ENCODE measurements at regions not wholly inside any gene's neighbourhood (a gene's known extent, or its start where the extent isn't known, plus 50 kb on each side); places are given as distances from the start of the nearest gene placed in this dataset.
"Not testable (repeated sequence)": the region's sequence is repeated elsewhere in the genome, so short reads cannot be mapped to it uniquely, and the experiment has no call there.

DNA sequence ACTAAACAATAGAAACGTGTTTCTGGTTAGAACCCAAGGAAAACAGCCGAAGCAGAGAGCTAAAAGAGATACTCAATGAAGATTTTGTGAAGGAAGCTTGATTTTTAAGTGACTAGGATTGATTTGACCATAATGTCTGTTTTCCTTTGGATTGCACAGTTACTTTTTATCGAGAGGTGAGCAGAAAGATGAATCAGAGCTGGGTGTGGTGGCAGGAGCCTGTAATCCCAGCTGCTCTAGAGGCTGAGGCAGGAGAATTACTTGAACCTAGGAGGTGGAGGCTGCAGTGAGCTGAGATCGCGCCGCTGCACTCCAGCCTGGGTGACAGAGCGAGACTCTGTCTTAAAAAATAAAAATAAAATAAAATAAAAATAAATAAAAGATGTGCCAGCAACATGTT is 186.9 kb upstream of the HMHB1 start:
- H3K9me3 ChIP-seq (ENCODE audit: control insufficient read depth, insufficient read depth, low read length); H3K27me3 ChIP-seq (ENCODE audit: control insufficient read depth, insufficient read depth, low read length); H3K9ac ChIP-seq (ENCODE audit: low read depth, low read length); H3K27ac ChIP-seq (ENCODE audit: low read depth, low read length); H3K4me3 ChIP-seq (ENCODE audit: low read depth, low read length); H3K4me1 ChIP-seq (ENCODE audit: control insufficient read depth, insufficient read depth, low read length); H3K36me3 ChIP-seq (ENCODE audit: control insufficient read depth, insufficient read depth, low read length): not testable (repeated sequence)

- H3K36me3 ChIP-seq (ENCODE audit: control insufficient read depth, insufficient read depth, low read length) = no peaks in the 10 kb centered on the region
- no peak overlapping the region for H3K4me3 ChIP-seq (ENCODE audit: low read depth, low read length)
- H3K9me3 ChIP-seq (ENCODE audit: control insufficient read depth, insufficient read depth, low read length) = no peaks in the 10 kb centered on the region
- no peak overlapping the region for H3K27ac ChIP-seq (ENCODE audit: low read depth, low read length)
- peaks cover under 1% of the 10 kb centered on the region; the same call in 1 of the 2 replicates for H3K4me1 ChIP-seq (ENCODE audit: control insufficient read depth, insufficient read depth, low read length)
- H3K27me3 ChIP-seq (ENCODE audit: control insufficient read depth, insufficient read depth, low read length) = no peaks in the 10 kb centered on the region
- no peak overlapping the region for H3K9ac ChIP-seq (ENCODE audit: low read depth, low read length)
These were observed 187.5 kb upstream of the HMHB1 start for GRCh38 chr5:143624465-143624864.

- Histone ChIP-seq H3K27me3 (ENCODE audit: control insufficient read depth, insufficient read depth, low read length) (no peaks in the 10 kb centered on the region), H3K4me1 (ENCODE audit: control insufficient read depth, insufficient read depth, low read length) (no peaks in the 10 kb centered on the region)
These were observed 192.9 kb upstream of the HMHB1 start for GRCh38 chr5:143619040-143619439.

DNA sequence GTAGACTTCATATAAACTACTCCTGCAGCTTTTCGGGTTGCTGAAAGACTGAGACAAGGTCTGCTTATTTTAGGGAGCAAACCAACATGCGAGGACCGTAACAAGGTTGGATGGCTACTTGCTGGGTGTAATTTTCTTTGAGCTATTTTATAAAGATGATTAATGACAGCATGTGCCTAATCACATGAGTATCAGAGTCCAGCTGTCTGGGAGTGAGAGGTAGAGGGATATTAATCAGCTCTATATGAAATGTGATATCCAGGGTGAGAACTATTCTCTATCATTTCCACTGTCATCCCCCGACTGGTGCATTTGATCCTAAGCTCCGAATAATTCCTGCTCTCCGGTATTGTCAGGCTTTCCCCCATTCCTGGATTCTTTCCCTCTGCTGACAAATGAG is 193.8 kb upstream of the HMHB1 start:
- no peaks in the 10 kb centered on the region for H3K27me3 ChIP-seq (ENCODE audit: control insufficient read depth, insufficient read depth, low read length)
- H3K9me3 ChIP-seq (ENCODE audit: control insufficient read depth, insufficient read depth, low read length) = no peaks in the 10 kb centered on the region
- H3K9ac ChIP-seq (ENCODE audit: low read depth, low read length) = no peak overlapping the region
- no peak overlapping the region for H3K4me3 ChIP-seq (ENCODE audit: low read depth, low read length)
- H3K27ac ChIP-seq (ENCODE audit: low read depth, low read length) = no peak overlapping the region
- H3K4me1 ChIP-seq (ENCODE audit: control insufficient read depth, insufficient read depth, low read length) = no peaks in the 10 kb centered on the region
- no peaks in the 10 kb centered on the region for H3K36me3 ChIP-seq (ENCODE audit: control insufficient read depth, insufficient read depth, low read length)

More at GRCh38 chr5:143619040-143619439, 192.9 kb upstream of the HMHB1 start:
- H3K27ac ChIP-seq (ENCODE audit: low read depth, low read length) = no peak overlapping the region
- H3K4me3 ChIP-seq (ENCODE audit: low read depth, low read length) = no peak overlapping the region
- H3K9ac ChIP-seq (ENCODE audit: low read depth, low read length) = no peak overlapping the region
- no peaks in the 10 kb centered on the region for H3K36me3 ChIP-seq (ENCODE audit: control insufficient read depth, insufficient read depth, low read length)
- no peaks in the 10 kb centered on the region for H3K9me3 ChIP-seq (ENCODE audit: control insufficient read depth, insufficient read depth, low read length)

DNA sequence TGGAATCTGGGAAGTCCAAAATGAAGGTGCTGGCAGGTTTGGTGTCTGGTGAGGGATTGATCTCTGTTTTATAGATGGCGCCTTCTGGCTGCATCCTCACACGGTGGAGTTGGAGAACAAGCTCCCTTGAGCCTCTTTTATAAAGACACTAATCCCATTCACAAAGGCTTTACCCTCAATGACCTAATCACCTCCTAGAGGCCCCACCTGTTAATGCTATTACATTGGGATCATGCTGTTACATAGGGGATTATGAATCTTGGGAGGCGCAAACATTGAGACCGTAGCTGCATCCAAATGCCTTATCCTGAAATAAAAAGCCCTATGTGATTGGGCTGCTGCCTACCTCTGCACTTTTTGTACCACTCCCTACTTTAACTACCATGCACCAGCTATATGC is 197.1 kb upstream of the HMHB1 start:
- H3K9me3 ChIP-seq (ENCODE audit: control insufficient read depth, insufficient read depth, low read length) = no peaks in the 10 kb centered on the region
- no peak overlapping the region for H3K27ac ChIP-seq (ENCODE audit: low read depth, low read length)
- H3K36me3 ChIP-seq (ENCODE audit: control insufficient read depth, insufficient read depth, low read length) = no peaks in the 10 kb centered on the region
- H3K4me1 ChIP-seq (ENCODE audit: control insufficient read depth, insufficient read depth, low read length) = no peaks in the 10 kb centered on the region
- no peaks in the 10 kb centered on the region for H3K27me3 ChIP-seq (ENCODE audit: control insufficient read depth, insufficient read depth, low read length)
- no peak overlapping the region for H3K4me3 ChIP-seq (ENCODE audit: low read depth, low read length)
- H3K9ac ChIP-seq (ENCODE audit: low read depth, low read length) = no peak overlapping the region

GRCh38 chr5:143613329-143613728 is 198.6 kb upstream of the HMHB1 start:
- Histone ChIP-seq H3K27ac (ENCODE audit: low read depth, low read length) (no peak overlapping the region), H3K4me1 (ENCODE audit: control insufficient read depth, insufficient read depth, low read length) (no peaks in the 10 kb centered on the region), H3K9ac (ENCODE audit: low read depth, low read length) (no peak overlapping the region), H3K9me3 (ENCODE audit: control insufficient read depth, insufficient read depth, low read length) (no peaks in the 10 kb centered on the region), H3K4me3 (ENCODE audit: low read depth, low read length) (no peak overlapping the region), H3K36me3 (ENCODE audit: control insufficient read depth, insufficient read depth, low read length) (no peaks in the 10 kb centered on the region), H3K27me3 (ENCODE audit: control insufficient read depth, insufficient read depth, low read length) (no peaks in the 10 kb centered on the region)

- no peak overlapping the region for H3K4me3 ChIP-seq (ENCODE audit: low read depth, low read length)
- no peak overlapping the region for H3K27ac ChIP-seq (ENCODE audit: low read depth, low read length)
- H3K9ac ChIP-seq (ENCODE audit: low read depth, low read length) = no peak overlapping the region
- no peaks in the 10 kb centered on the region for H3K9me3 ChIP-seq (ENCODE audit: control insufficient read depth, insufficient read depth, low read length)
- H3K27me3 ChIP-seq (ENCODE audit: control insufficient read depth, insufficient read depth, low read length) = no peaks in the 10 kb centered on the region
- H3K4me1 ChIP-seq (ENCODE audit: control insufficient read depth, insufficient read depth, low read length) = no peaks in the 10 kb centered on the region
- no peaks in the 10 kb centered on the region for H3K36me3 ChIP-seq (ENCODE audit: control insufficient read depth, insufficient read depth, low read length)
These were observed 201.0 kb upstream of the HMHB1 start for GRCh38 chr5:143610946-143611345.

DNA sequence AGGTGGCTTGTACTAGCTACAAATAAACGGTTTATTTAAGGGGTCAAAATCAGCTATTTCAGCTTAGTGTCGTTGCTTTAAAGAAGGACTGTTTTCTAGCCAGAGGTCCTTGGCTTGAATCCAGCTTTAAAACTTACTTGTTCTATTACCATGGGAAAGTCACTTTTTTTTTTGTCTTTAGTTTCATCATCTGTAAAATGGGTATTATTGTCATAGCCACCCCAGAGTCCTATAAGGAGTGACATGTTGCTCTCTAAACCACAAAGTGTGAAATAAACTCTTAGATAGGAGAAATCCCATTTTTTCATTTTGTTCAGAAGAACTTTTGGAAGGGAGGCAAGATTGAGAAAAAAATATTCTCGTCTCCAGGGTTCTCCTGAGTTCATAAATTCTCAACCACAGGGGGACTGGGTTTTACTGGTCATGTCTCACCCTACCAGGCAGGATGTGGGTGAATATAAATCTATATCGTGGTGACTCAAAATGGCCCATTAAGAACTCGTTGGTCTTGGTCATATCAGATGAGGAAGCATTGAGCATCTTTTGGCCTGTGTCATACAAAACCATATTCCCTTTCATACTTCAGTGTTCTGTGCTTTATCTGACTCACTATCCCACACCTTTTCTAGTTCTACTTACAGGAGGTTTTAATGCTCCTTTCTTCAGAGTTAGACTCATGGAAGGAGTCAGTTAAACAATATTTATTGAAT is 202.7 kb upstream of the NR3C1 start:
- Histone ChIP-seq H3K4me1 (ENCODE audit: control insufficient read depth, insufficient read depth, low read length) (no peaks in the 10 kb centered on the region), H3K27me3 (ENCODE audit: control insufficient read depth, insufficient read depth, low read length) (no peaks in the 10 kb centered on the region), H3K4me3 (ENCODE audit: low read depth, low read length) (no peak overlapping the region), H3K27ac (ENCODE audit: low read depth, low read length) (no peak overlapping the region), H3K9ac (ENCODE audit: low read depth, low read length) (no peak overlapping the region), H3K9me3 (ENCODE audit: control insufficient read depth, insufficient read depth, low read length) (no peaks in the 10 kb centered on the region), H3K36me3 (ENCODE audit: control insufficient read depth, insufficient read depth, low read length) (no peaks in the 10 kb centered on the region)

GRCh38 chr5:143605403-143606005 is 202.0 kb upstream of the NR3C1 start:
- Histone ChIP-seq H3K27me3 (ENCODE audit: control insufficient read depth, insufficient read depth, low read length) (no peaks in the 10 kb centered on the region), H3K9me3 (ENCODE audit: control insufficient read depth, insufficient read depth, low read length) (no peaks in the 10 kb centered on the region), H3K9ac (ENCODE audit: low read depth, low read length) (no peak overlapping the region), H3K4me1 (ENCODE audit: control insufficient read depth, insufficient read depth, low read length) (no peaks in the 10 kb centered on the region), H3K27ac (ENCODE audit: low read depth, low read length) (no peak overlapping the region), H3K4me3 (ENCODE audit: low read depth, low read length) (no peak overlapping the region), H3K36me3 (ENCODE audit: control insufficient read depth, insufficient read depth, low read length) (no peaks in the 10 kb centered on the region)

DNA sequence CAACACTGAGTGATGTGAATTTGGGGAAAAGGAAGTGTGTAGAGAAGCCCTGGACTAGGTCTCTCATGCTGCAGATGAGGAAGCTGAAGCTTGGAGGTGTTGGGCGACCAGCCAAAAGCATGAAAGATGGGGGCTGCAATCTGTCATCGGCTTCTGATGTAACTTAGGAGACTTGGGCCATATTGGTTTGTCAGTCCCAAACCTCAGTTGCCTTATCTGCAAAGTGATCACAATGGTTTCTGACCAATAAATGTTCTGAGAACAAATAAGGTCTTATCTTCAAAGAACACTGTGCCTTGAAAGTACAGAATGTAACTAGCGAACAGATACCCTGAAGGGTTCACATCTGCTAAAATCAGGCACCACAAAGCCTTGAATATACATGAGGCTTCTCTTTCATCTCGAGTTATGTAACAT is 198.4 kb upstream of the NR3C1 start:
- Histone ChIP-seq H3K36me3 (ENCODE audit: control insufficient read depth, insufficient read depth, low read length) (no peaks in the 10 kb centered on the region), H3K27me3 (ENCODE audit: control insufficient read depth, insufficient read depth, low read length) (no peaks in the 10 kb centered on the region), H3K9ac (ENCODE audit: low read depth, low read length) (no peak overlapping the region), H3K4me1 (ENCODE audit: control insufficient read depth, insufficient read depth, low read length) (no peaks in the 10 kb centered on the region), H3K4me3 (ENCODE audit: low read depth, low read length) (no peak overlapping the region), H3K9me3 (ENCODE audit: control insufficient read depth, insufficient read depth, low read length) (no peaks in the 10 kb centered on the region), H3K27ac (ENCODE audit: low read depth, low read length) (no peak overlapping the region)

DNA sequence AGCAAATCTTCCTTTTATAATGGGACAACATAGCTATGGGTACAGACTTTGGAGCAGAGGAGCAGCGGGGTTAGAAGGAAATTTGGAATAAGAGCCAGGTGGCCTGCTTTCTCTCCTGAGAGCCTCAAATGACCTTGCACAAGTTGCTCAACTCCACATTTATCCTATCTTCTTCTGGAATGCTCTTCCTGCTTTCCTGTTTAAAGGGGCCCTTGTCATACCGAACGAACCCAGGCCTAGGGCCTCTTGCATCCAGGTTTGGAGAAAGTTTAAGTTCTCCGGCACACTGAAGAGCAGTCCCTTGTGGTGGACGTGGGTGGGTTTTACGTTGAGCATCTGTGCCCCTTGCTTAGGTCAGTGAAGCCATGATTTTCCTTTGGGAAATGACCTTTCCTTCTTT is 197.9 kb upstream of the NR3C1 start:
- Histone ChIP-seq H3K27ac (ENCODE audit: low read depth, low read length) (no peak overlapping the region), H3K4me1 (ENCODE audit: control insufficient read depth, insufficient read depth, low read length) (no peaks in the 10 kb centered on the region; the same call in 1 of the 2 replicates), H3K9me3 (ENCODE audit: control insufficient read depth, insufficient read depth, low read length) (no peaks in the 10 kb centered on the region), H3K36me3 (ENCODE audit: control insufficient read depth, insufficient read depth, low read length) (no peaks in the 10 kb centered on the region), H3K4me3 (ENCODE audit: low read depth, low read length) (no peak overlapping the region), H3K9ac (ENCODE audit: low read depth, low read length) (no peak overlapping the region), H3K27me3 (ENCODE audit: control insufficient read depth, insufficient read depth, low read length) (no peaks in the 10 kb centered on the region)

Data from HUES48 (cell line).